HL-60 (cell line): ENCODE measurements at regions not wholly inside any gene's neighbourhood (a gene's known extent, or its start where the extent isn't known, plus 50 kb on each side); places are given as distances from the start of the nearest gene placed in this dataset.

Source experiments
- GABPA ChIP-seq: IDR thresholded peaks from 2 replicates; pipeline ENCODE4 v1.6.1; 2012; ENCODE audit warnings: low read depth
- POLR2AphosphoS5 ChIP-seq: IDR thresholded peaks from 2 replicates; pipeline ENCODE4 v1.6.1; 2012; ENCODE audit warnings: low read depth
- SPI1 ChIP-seq: IDR thresholded peaks from 2 replicates; pipeline ENCODE4 v1.6.1; 2012; ENCODE audit warnings: low read depth, mild to moderate bottlenecking, borderline replicate concordance
- TF ChIP-seq, protein P1 (sequence below): IDR thresholded peaks from one replicate; pipeline ENCODE4 v1.5.1; 2011; ENCODE audit warnings: low read length, control low read depth, inconsistent platforms; ENCODE audit not compliant: insufficient read depth
- TF ChIP-seq, protein P2 (sequence below): IDR thresholded peaks from 2 replicates; pipeline ENCODE4 v1.6.1; 2012; ENCODE audit warnings: low read depth; ENCODE audit not compliant: insufficient replicate concordance

DNA sequence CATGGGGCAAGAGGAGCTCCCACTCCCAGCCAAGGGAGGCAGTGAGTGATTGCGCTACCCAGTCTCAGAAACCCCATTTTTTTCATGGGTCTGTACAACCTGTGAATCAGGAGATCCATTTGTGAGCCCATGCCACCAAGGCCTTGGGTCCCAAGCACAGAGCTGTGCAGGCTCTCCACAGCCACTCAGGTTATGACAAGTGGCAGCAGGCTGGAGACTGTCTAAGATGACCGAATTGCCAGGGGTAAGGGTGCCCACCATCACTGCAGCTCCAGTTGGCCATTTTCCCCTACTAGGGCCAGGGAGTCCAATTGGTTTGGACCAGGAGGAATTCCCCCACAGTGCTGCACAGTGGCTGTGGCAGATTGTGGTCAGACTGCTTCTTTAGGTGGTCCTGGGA lies 407.5 kb upstream of the KLHL4 start:
- TF ChIP-seq, protein P1, sequence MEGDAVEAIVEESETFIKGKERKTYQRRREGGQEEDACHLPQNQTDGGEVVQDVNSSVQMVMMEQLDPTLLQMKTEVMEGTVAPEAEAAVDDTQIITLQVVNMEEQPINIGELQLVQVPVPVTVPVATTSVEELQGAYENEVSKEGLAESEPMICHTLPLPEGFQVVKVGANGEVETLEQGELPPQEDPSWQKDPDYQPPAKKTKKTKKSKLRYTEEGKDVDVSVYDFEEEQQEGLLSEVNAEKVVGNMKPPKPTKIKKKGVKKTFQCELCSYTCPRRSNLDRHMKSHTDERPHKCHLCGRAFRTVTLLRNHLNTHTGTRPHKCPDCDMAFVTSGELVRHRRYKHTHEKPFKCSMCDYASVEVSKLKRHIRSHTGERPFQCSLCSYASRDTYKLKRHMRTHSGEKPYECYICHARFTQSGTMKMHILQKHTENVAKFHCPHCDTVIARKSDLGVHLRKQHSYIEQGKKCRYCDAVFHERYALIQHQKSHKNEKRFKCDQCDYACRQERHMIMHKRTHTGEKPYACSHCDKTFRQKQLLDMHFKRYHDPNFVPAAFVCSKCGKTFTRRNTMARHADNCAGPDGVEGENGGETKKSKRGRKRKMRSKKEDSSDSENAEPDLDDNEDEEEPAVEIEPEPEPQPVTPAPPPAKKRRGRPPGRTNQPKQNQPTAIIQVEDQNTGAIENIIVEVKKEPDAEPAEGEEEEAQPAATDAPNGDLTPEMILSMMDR: no peak
- TF ChIP-seq, protein P2, sequence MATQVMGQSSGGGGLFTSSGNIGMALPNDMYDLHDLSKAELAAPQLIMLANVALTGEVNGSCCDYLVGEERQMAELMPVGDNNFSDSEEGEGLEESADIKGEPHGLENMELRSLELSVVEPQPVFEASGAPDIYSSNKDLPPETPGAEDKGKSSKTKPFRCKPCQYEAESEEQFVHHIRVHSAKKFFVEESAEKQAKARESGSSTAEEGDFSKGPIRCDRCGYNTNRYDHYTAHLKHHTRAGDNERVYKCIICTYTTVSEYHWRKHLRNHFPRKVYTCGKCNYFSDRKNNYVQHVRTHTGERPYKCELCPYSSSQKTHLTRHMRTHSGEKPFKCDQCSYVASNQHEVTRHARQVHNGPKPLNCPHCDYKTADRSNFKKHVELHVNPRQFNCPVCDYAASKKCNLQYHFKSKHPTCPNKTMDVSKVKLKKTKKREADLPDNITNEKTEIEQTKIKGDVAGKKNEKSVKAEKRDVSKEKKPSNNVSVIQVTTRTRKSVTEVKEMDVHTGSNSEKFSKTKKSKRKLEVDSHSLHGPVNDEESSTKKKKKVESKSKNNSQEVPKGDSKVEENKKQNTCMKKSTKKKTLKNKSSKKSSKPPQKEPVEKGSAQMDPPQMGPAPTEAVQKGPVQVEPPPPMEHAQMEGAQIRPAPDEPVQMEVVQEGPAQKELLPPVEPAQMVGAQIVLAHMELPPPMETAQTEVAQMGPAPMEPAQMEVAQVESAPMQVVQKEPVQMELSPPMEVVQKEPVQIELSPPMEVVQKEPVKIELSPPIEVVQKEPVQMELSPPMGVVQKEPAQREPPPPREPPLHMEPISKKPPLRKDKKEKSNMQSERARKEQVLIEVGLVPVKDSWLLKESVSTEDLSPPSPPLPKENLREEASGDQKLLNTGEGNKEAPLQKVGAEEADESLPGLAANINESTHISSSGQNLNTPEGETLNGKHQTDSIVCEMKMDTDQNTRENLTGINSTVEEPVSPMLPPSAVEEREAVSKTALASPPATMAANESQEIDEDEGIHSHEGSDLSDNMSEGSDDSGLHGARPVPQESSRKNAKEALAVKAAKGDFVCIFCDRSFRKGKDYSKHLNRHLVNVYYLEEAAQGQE: no peak
- TF ChIP-seq GABPA (no peak), POLR2AphosphoS5 (no peak), SPI1 (no peak)
